Activated T-cell treated with anti-CD3 and anti-CD28 coated beads, Interleukin-2, amount 50 U/mL, for 1 hour (primary cell): ENCODE measurements at regions not wholly inside any gene's neighbourhood (a gene's known extent, or its start where the extent isn't known, plus 50 kb on each side); places are given as distances from the start of the nearest gene placed in this dataset.
"Not testable (repeated sequence)": the region's sequence is repeated elsewhere in the genome, so short reads cannot be mapped to it uniquely, and the experiment has no call there.

Source experiments
- DNase-seq: peaks from one replicate; pipeline ENCODE4 v3.0.0-alpha.2; 2020

- no peak for DNase-seq
Measured at GRCh38 chr15:96054621-96055020, 275.9 kb upstream of the NR2F2 start.

GRCh38 chr15:96058103-96058851 is 272.2 kb upstream of the NR2F2 start:
- no peak for DNase-seq

- not testable (repeated sequence) for DNase-seq
Measured at GRCh38 chr15:96058852-96059103, 271.7 kb upstream of the NR2F2 start.

- not testable (repeated sequence) for DNase-seq
Measured at GRCh38 chr15:96060591-96060990, 269.9 kb upstream of the NR2F2 start.

GRCh38 chr15:96064351-96064756 is 266.1 kb upstream of the NR2F2 start:
- DNase-seq = no peak

- no peak for DNase-seq
Measured at GRCh38 chr15:96066126-96066525, 264.4 kb upstream of the NR2F2 start.

- DNase-seq = no peak
Measured at GRCh38 chr15:96066852-96067495, 263.5 kb upstream of the NR2F2 start.

GRCh38 chr15:96067677-96068076 is 262.8 kb upstream of the NR2F2 start:
- no peak for DNase-seq

GRCh38 chr15:96068897-96069296 is 261.6 kb upstream of the NR2F2 start:
- DNase-seq = no peak

GRCh38 chr15:96070636-96071035 is 259.9 kb upstream of the NR2F2 start:
- no peak for DNase-seq

- no peak for DNase-seq
Measured at GRCh38 chr15:96072821-96073220, 257.7 kb upstream of the NR2F2 start.

- DNase-seq = no peak
Measured at GRCh38 chr15:96073908-96074307, 256.6 kb upstream of the NR2F2 start.

GRCh38 chr15:96075895-96076294 is 254.6 kb upstream of the NR2F2 start:
- no peak for DNase-seq

GRCh38 chr15:96076350-96076749 is 254.2 kb upstream of the NR2F2 start:
- DNase-seq = no peak

GRCh38 chr15:96079041-96079440 is 251.5 kb upstream of the NR2F2 start:
- DNase-seq = no peak

- no peak for DNase-seq
Measured at GRCh38 chr15:96079882-96080281, 250.6 kb upstream of the NR2F2 start.

GRCh38 chr15:96086164-96086563 is 244.3 kb upstream of the NR2F2 start:
- DNase-seq = no peak

- no peak for DNase-seq
Measured at GRCh38 chr15:96087180-96087884, 243.2 kb upstream of the NR2F2 start.

GRCh38 chr15:96088650-96089049 is 241.8 kb upstream of the NR2F2 start:
- DNase-seq = no peak

GRCh38 chr15:96089405-96090058 is 241.0 kb upstream of the NR2F2 start:
- no peak for DNase-seq

- no peak for DNase-seq
Measured at GRCh38 chr15:96092186-96092585, 238.3 kb upstream of the NR2F2 start.

- DNase-seq = no peak
Measured at GRCh38 chr15:96093063-96093462, 237.4 kb upstream of the NR2F2 start.

- DNase-seq = no peak
Measured at GRCh38 chr15:96097661-96098060, 232.8 kb upstream of the NR2F2 start.

GRCh38 chr15:96102631-96103030 is 227.9 kb upstream of the NR2F2 start:
- no peak for DNase-seq
